Lower leg skin (tissue), 4 donors: ENCODE measurements at regions not wholly inside any gene's neighbourhood (a gene's known extent, or its start where the extent isn't known, plus 50 kb on each side); places are given as distances from the start of the nearest gene placed in this dataset.

ENCODE experiments used
- DNase-seq, 2 donors: peaks; one replicate each; pipeline ENCODE4 v3.0.0-alpha.2; 2019; ENCODE audit warnings: low spot score in 2 of 2
- H3K4me3 ChIP-seq: fragments of 200-600 bp; sonication (generic); 2 replicates; pipeline ENCODE4 v1.5.1; 2017; ENCODE audit warnings: mild to moderate bottlenecking, low read depth; ENCODE audit not compliant: poor library complexity, severe bottlenecking
- POLR2A ChIP-seq, 2 donors: fragments of 450-650 bp; IDR thresholded peaks; one replicate each; pipeline ENCODE4 v1.6.1; 2016 to 2017; ENCODE audit warnings: antibody characterized with exemption in 2 of 2, mild to moderate bottlenecking in 1 of 2, moderate library complexity in 1 of 2
- WGBS, 2 donors: methylation state at CpG; one replicate each; pipeline ENCODE4 v1.1.5; 2018; 5-methylcytosine and 5-hydroxymethylcytosine counted together
- intact Hi-C: fragments of 100-400 bp; cut with DNase I; formaldehyde crosslinking; loops from one replicate; pipeline ENCODE4 v1.15.0; 2023; ENCODE audit warnings: low total_unique reads
- TF ChIP-seq, protein P1 (sequence below), 3 donors: fragments of 450-650 bp; IDR thresholded peaks; one replicate each; pipeline ENCODE4 v1.5.1; 2016; ENCODE audit warnings: antibody characterized with exemption in 3 of 3, mild to moderate bottlenecking in 3 of 3, moderate library complexity in 2 of 3

GRCh38 chr12:97047361-97047760, 140.3 kb downstream of the NEDD1 start:
- H3K4me3 ChIP-seq: no peak overlapping the region
- TF ChIP-seq POLR2A (IDR thresholded peaks at IDR 0.05): no peak
- TF ChIP-seq, protein P1, sequence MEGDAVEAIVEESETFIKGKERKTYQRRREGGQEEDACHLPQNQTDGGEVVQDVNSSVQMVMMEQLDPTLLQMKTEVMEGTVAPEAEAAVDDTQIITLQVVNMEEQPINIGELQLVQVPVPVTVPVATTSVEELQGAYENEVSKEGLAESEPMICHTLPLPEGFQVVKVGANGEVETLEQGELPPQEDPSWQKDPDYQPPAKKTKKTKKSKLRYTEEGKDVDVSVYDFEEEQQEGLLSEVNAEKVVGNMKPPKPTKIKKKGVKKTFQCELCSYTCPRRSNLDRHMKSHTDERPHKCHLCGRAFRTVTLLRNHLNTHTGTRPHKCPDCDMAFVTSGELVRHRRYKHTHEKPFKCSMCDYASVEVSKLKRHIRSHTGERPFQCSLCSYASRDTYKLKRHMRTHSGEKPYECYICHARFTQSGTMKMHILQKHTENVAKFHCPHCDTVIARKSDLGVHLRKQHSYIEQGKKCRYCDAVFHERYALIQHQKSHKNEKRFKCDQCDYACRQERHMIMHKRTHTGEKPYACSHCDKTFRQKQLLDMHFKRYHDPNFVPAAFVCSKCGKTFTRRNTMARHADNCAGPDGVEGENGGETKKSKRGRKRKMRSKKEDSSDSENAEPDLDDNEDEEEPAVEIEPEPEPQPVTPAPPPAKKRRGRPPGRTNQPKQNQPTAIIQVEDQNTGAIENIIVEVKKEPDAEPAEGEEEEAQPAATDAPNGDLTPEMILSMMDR (IDR thresholded peaks at IDR 0.05): no peak
- intact Hi-C loops: no loop called here

GRCh38 chr12:97048421-97049035, 141.5 kb downstream of the NEDD1 start:
- WGBS, 2 donors: 55% methylated on average over 4 of the region's 4 CpGs

More at GRCh38 chr12:97047361-97047760, 140.3 kb downstream of the NEDD1 start:
- no peak for DNase-seq

DNA sequence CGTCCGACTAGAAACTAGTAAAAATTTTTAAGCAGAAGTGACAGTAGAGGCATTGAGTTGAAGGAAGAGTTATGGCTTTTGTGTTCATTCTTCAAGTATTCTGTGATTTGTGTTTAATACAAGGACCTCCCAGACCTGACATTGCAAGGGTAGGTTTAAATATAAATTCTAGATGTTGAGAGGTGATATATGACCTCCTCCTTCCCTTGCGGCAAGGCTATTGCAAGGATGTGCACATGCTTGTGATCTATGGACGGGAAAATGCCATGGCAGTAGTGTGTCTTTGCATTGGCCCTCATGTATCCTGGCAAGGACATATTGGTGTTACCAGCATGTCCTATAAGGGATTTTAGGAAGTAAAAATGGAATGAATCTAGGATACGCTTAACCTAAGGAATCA, 143.5 kb downstream of the NEDD1 start:
- intact Hi-C loops: no loop called here
- WGBS, 2 donors: 73 to 82% methylated on average over 5 of the region's 5 CpGs

More at GRCh38 chr12:97048421-97049035, 141.5 kb downstream of the NEDD1 start:
- TF ChIP-seq, protein P1 (IDR thresholded peaks at IDR 0.05): no peak
- TF ChIP-seq POLR2A (IDR thresholded peaks at IDR 0.05): no peak
- intact Hi-C loops: no loop called here
- DNase-seq: no peak
- no peak overlapping the region for H3K4me3 ChIP-seq

DNA sequence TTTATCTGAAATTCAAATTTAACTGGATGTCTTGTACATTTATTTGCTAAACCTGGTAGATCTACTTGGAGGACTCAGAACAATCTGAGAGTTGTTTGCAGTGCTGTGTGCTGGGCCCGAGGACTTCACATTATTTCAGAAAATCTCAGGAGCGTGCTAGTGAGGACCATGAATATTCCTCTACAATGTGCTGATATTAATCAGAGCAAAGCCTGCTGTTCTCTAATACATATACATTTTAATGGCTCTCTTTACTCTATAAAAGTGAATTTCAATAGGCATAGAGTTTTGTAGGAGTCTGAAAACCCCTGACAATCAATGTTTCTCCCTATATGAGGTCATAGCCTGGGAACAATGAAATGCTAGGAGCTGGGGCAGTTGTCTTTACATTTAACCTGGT, 144.3 kb downstream of the NEDD1 start:
- 94% methylated on average over 2 of the region's 2 CpGs for WGBS, 2 donors
- no peak for DNase-seq
- TF ChIP-seq, protein P1 (IDR thresholded peaks at IDR 0.05): no peak
- TF ChIP-seq POLR2A (IDR thresholded peaks at IDR 0.05): no peak
- intact Hi-C loops: no loop called here
- H3K4me3 ChIP-seq: no peak overlapping the region

More for the DNA sequence above, 143.5 kb downstream of the NEDD1 start:
- TF ChIP-seq, protein P1 (IDR thresholded peaks at IDR 0.05): no peak
- TF ChIP-seq POLR2A (IDR thresholded peaks at IDR 0.05): no peak
- no peak for DNase-seq
- H3K4me3 ChIP-seq: no peak overlapping the region

DNA sequence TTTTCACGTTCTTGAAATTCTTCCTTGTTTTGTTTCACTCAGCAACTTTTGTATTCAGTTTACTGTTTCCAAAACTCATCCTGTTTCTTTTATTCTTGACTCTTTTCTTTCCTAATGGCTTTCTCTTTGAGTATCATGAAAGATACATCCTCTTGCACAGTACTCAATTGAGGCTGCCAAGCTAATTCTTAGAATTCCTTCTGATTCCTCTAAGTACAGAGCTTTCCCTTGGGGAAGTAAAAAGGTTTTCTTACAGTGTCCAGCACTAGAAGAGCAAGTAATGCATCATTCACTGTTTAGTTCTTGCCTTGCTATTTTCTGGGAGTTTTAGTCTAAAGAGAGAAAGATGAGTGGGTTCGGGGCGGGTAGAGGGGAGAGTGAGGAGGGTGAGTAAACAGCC, 154.1 kb downstream of the NEDD1 start:
- no peak for DNase-seq
- intact Hi-C loops: no loop called here
- 62 to 65% methylated on average over 3 of the region's 3 CpGs for WGBS, 2 donors
- no peak overlapping the region for H3K4me3 ChIP-seq
- TF ChIP-seq, protein P1 (IDR thresholded peaks at IDR 0.05): no peak
- no peak for TF ChIP-seq POLR2A (IDR thresholded peaks at IDR 0.05)
